ENCODE measurements at regions not wholly inside any gene's neighbourhood (a gene's known extent, or its start where the extent isn't known, plus 50 kb on each side); places are given as distances from the start of the nearest gene placed in this dataset.

GRCh38 chr12:118501489-118501888, 125.1 kb downstream of the SUDS3 start:
- ChIA-PET POLR2A (no interaction called here), CTCF (ENCODE audit: low intra/inter-chr PET ratio, low total read pairs) (no interaction called here)
- Histone ChIP-seq H3K4me2 (ENCODE audit: low read depth, low read length) (no peak overlapping the region), H3K27ac (ENCODE audit: extremely low read length, insufficient read depth, low read length) (no peak overlapping the region), H2AFZ (ENCODE audit: low read length) (no peak overlapping the region), H3K79me2 (ENCODE audit: insufficient read depth, low read length) (no peaks in the 10 kb centered on the region), H3K27me3 (ENCODE audit: control insufficient read depth in 1 of 2, insufficient read depth in 2 of 2, low read length in 2 of 2) (no peaks in the 10 kb centered on the region; a peak in 1 of 5 replicates), H3K4me1 (ENCODE audit: insufficient read depth, low read length) (no peaks in the 10 kb centered on the region), H3K36me3 (replicated peaks in 1 of 2; ENCODE audit: control insufficient read depth in 1 of 2, insufficient read depth in 2 of 2, low read length in 2 of 2) (no peaks in the 10 kb centered on the region), H3K9me3 (ENCODE audit: low read length) (no peaks in the 10 kb centered on the region), H3K9ac (ENCODE audit: insufficient read depth, low read depth, low read length) (no peak overlapping the region), H3K4me3 (replicated peaks in 1 of 3; ENCODE audit: insufficient read depth in 1 of 3, low read depth in 2 of 3, low read length in 3 of 3) (no peak overlapping the region), H4K20me1 (ENCODE audit: insufficient read depth, low read length) (no peaks in the 10 kb centered on the region)
- no peak for DNase-seq (ENCODE audit: low spot score)
- TF ChIP-seq MIER2 (CRISPR knock-in tag; IDR thresholded peaks at IDR 0.05) = no peak
- no peak for TF ChIP-seq KDM6A (CRISPR knock-in tag; IDR thresholded peaks at IDR 0.05; ENCODE audit: low read depth)
- TF ChIP-seq ZNF337 (CRISPR knock-in tag; IDR thresholded peaks at IDR 0.05; ENCODE audit: borderline replicate concordance, low read depth) = no peak
- TF ChIP-seq GZF1 (CRISPR knock-in tag; IDR thresholded peaks at IDR 0.05) = no peak
- no peak for TF ChIP-seq HMGXB4 (CRISPR knock-in tag; IDR thresholded peaks at IDR 0.05; ENCODE audit: borderline replicate concordance in 1 of 2, low read depth in 1 of 2)
- TF ChIP-seq ZNF280B (CRISPR knock-in tag; IDR thresholded peaks at IDR 0.05; ENCODE audit: borderline replicate concordance) = no peak
- no peak for TF ChIP-seq POLR2G (IDR thresholded peaks at IDR 0.05; ENCODE audit: low read depth, low read length)
- TF ChIP-seq ZSCAN29 (CRISPR knock-in tag; conservative IDR thresholded peaks at IDR 0.05) = no peak
- no peak for TF ChIP-seq ZFY (CRISPR knock-in tag; IDR thresholded peaks at IDR 0.05)
- no peak for TF ChIP-seq ZSCAN30 (CRISPR knock-in tag; IDR thresholded peaks at IDR 0.05)
- no peak for TF ChIP-seq SMYD3 (CRISPR knock-in tag; IDR thresholded peaks at IDR 0.05)
- ATAC-seq = no peak
- no TSS peak for BruUV-seq (replicated peaks)
- in situ Hi-C loops (cut with HindIII; ENCODE audit: extremely low pct_ligation_motif_present, low pct_unique_long_range_greater_than_20kb) (no loop called here), intact Hi-C loops (cut with micrococcal nuclease; ENCODE audit: unreplicated experiment) (no loop called here)
- FAIRE-seq = no peak
- 3% methylated on average over 2 of the region's 3 CpGs for WGBS (ENCODE audit: low lambda C conversion rate)
